ENCODE measurements at regions not wholly inside any gene's neighbourhood (a gene's known extent, or its start where the extent isn't known, plus 50 kb on each side); places are given as distances from the start of the nearest gene placed in this dataset.

- TF ChIP-seq CTCF (IDR thresholded peaks at IDR 0.05; ENCODE audit: low read length) (no peak), EZH2 (optimal IDR thresholded peaks at IDR 0.05; ENCODE audit: low read depth, low read length) (no peak), EZH2phosphoT487 (IDR thresholded peaks at IDR 0.05; ENCODE audit: low read length) (no peak)
These were observed 58.2 kb upstream of the MSN start for GRCh38 chrX:65609237-65609636.
